Peyer's patch (tissue), 4 donors: ENCODE measurements at regions not wholly inside any gene's neighbourhood (a gene's known extent, or its start where the extent isn't known, plus 50 kb on each side); places are given as distances from the start of the nearest gene placed in this dataset.

Experiments
- POLR2A ChIP-seq, 2 donors: fragments of 450-650 bp; IDR thresholded peaks; one replicate each; pipeline ENCODE4 v1.5.1; 2017; ENCODE audit warnings: antibody characterized with exemption in 2 of 2, mild to moderate bottlenecking in 2 of 2, moderate library complexity in 2 of 2
- TF ChIP-seq, protein P1 (sequence below), 6 experiments: fragments of 450-650 bp in 4 of 6; fragments of 200-600 bp in 2 of 6; sonication (generic) in 1 of 6; IDR thresholded peaks; one replicate each; pipeline ENCODE4 v1.5.1; 2017 to 2019; ENCODE audit warnings: antibody characterized with exemption in 6 of 6, mild to moderate bottlenecking in 3 of 6, moderate library complexity in 1 of 6

DNA sequence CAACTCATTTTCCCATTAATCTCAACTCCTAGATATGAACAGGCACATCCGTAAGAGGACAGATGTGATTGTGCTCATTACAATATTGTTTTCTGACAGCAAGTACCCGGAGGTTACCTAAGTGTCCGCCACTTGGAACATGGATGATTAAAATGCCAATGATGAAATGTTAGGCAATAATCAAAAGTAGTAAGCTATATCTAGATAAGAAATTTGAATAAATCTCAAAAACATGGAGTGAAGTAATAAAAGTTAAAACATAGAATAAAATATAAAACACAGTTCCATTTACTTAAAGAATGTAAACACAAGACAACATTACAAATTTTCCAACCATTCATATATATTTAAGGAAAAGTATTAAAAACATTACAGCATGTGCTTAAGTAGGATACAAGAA is 59.2 kb upstream of the LY86 start:
- no peak for TF ChIP-seq POLR2A (IDR thresholded peaks at IDR 0.05)
- TF ChIP-seq, protein P1, sequence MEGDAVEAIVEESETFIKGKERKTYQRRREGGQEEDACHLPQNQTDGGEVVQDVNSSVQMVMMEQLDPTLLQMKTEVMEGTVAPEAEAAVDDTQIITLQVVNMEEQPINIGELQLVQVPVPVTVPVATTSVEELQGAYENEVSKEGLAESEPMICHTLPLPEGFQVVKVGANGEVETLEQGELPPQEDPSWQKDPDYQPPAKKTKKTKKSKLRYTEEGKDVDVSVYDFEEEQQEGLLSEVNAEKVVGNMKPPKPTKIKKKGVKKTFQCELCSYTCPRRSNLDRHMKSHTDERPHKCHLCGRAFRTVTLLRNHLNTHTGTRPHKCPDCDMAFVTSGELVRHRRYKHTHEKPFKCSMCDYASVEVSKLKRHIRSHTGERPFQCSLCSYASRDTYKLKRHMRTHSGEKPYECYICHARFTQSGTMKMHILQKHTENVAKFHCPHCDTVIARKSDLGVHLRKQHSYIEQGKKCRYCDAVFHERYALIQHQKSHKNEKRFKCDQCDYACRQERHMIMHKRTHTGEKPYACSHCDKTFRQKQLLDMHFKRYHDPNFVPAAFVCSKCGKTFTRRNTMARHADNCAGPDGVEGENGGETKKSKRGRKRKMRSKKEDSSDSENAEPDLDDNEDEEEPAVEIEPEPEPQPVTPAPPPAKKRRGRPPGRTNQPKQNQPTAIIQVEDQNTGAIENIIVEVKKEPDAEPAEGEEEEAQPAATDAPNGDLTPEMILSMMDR (IDR thresholded peaks at IDR 0.05): no peak
